BJ (cell line): ENCODE measurements at regions not wholly inside any gene's neighbourhood (a gene's known extent, or its start where the extent isn't known, plus 50 kb on each side); places are given as distances from the start of the nearest gene placed in this dataset.

Source experiments
- CTCF ChIA-PET: fragments of 350-600 bp; formaldehyde crosslinking; extraction: SDS; loops from one replicate; lab custom pipeline; 2021; ENCODE audit warnings: antibody characterized with exemption, inconsistent platforms; lab: Yijun Ruan, JAX
- POLR2A ChIA-PET: fragments of 300-600 bp; sonication (Branson Sonifier 250); formaldehyde crosslinking; extraction: SDS; loops from one replicate; lab custom pipeline; 2021; ENCODE audit warnings: antibody characterized with exemption; lab: Charles Lee
- DNase-seq: peaks from one replicate; pipeline ENCODE4 v3.0.0-alpha.2; 2011; ENCODE audit warnings: low read depth
- H3K27me3 ChIP-seq: 2 replicates; pipeline ENCODE4 v1.6.0; 2011; ENCODE audit warnings: low read length; ENCODE audit not compliant: control insufficient read depth, insufficient read depth
- H3K36me3 ChIP-seq: 2 replicates; pipeline ENCODE4 v1.5.1; 2011; ENCODE audit warnings: low read length; ENCODE audit not compliant: control insufficient read depth, insufficient read depth
- H3K4me3 ChIP-seq: 2 replicates; pipeline ENCODE4 v1.5.1; 2011; ENCODE audit warnings: low read depth, mild to moderate bottlenecking, control low read depth, low read length
- CTCF ChIP-seq: IDR thresholded peaks from 2 replicates; pipeline ENCODE4 v1.5.1; 2011; ENCODE audit warnings: low read depth, mild to moderate bottlenecking, control low read depth, inconsistent platforms, low read length, moderate library complexity; ENCODE audit not compliant: insufficient read depth

GRCh38 chr6:34638834-34639736 is 57.5 kb downstream of the ILRUN start:
- POLR2A ChIA-PET = no interaction called here

DNA sequence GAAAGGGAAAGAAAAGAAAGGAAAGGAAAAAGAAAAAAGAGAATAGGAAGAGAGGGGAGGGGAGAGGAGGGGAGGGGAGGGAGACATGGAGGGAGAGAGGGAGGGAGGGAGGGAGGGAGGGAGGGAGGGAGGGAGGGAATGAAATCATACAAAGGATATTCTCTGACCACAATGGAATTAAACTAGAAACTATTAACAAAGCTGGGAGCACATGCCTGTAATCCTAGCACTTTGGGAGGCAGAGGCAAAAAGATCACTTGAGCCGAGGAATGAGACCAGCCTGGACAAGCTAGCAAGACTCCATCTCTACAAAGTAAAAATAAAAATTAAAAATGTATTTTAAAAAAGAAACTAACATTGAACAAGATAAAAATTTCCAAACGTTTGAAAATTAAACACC is 62.8 kb downstream of the ILRUN start:
- no peak for DNase-seq
- ChIA-PET POLR2A (no interaction called here), CTCF (interaction anchor here (1.0 kb wide), 1 partner anchor 18 kb away, joined by 3 read pairs; no protein-coding TSS in a partner anchor)
- Histone ChIP-seq H3K36me3 (0 out of 2 replicates have a peak, but pooled peaks cover 2% of the 10 kb centered on the region), H3K4me3 (no peak overlapping the region), H3K27me3 (no peaks in the 10 kb centered on the region)
- no peak for TF ChIP-seq CTCF

More at GRCh38 chr6:34638834-34639736, 57.5 kb downstream of the ILRUN start:
- CTCF ChIA-PET = interaction anchor here (1.1 to 1.6 kb wide), 2 partner anchors 8 to 10 kb away, joined by 3 read pairs; no protein-coding TSS in a partner anchor
- DNase-seq = no peak
- no peaks in the 10 kb centered on the region for H3K27me3 ChIP-seq
- H3K4me3 ChIP-seq = no peak overlapping the region
- H3K36me3 ChIP-seq = peaks cover 2% of the 10 kb centered on the region; the same call in 1 of the 2 replicates
- no peak for TF ChIP-seq CTCF

GRCh38 chr6:34633256-34633655 is 63.3 kb downstream of the ILRUN start:
- ChIA-PET CTCF (interaction anchor here (1.0 kb wide), 1 partner anchor 19 kb away, joined by 3 read pairs; no protein-coding TSS in a partner anchor), POLR2A (no interaction called here)

DNA sequence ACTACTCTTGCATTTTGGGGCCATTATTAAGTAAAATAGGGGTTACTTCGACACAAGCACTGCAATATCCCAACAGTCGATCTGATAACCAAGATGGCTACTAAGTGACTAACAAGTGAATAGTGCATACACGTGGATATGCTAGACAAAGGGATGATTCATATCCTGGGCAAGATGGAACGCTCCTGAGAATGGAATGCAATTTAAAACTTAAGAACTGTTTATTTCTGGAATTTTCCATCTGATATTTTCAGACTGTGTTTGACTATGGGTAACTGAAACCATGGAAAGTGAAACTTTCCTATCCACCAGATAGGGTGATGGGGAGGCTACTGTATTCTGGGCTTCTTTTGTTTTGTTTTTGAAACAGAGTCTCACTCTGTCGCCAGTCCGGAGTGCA is 66.5 kb downstream of the ILRUN start:
- Histone ChIP-seq H3K27me3 (no peaks in the 10 kb centered on the region), H3K4me3 (no peak overlapping the region), H3K36me3 (no peaks in the 10 kb centered on the region)
- no peak for TF ChIP-seq CTCF
- ChIA-PET POLR2A (no interaction called here), CTCF (no interaction called here)
- DNase-seq = peak; percentile 82

More at GRCh38 chr6:34633256-34633655, 63.3 kb downstream of the ILRUN start:
- no peak overlapping the region for H3K4me3 ChIP-seq
- no peaks in the 10 kb centered on the region for H3K27me3 ChIP-seq
- DNase-seq = no peak
- 0 out of 2 replicates have a peak, but pooled peaks cover 2% of the 10 kb centered on the region for H3K36me3 ChIP-seq
- no peak for TF ChIP-seq CTCF

DNA sequence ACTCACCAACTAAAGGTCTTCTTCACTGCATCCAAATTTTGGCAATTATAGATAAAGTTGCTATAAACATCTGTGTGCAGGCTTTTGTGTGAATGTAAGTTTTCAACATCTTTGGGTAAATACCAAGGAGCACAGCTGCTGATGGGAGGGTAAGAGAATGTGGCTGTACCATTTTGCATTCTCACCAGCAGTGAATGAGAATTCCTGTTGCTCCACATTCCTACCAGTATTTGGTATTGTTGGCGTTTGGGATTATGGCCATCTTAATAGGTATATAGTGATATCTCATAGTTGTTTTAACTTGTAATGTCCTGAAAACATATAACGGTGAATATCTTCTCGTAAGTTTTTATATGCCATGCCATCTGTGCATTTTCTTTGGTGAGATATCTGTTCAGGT is 69.3 kb downstream of the ILRUN start:
- ChIA-PET POLR2A (no interaction called here), CTCF (interaction anchor here (0.7 kb wide), 1 partner anchor 18 kb away, joined by 4 read pairs; no protein-coding TSS in a partner anchor)
- no peaks in the 10 kb centered on the region for H3K36me3 ChIP-seq
- no peak overlapping the region for H3K4me3 ChIP-seq
- TF ChIP-seq CTCF = no peak
- DNase-seq = no peak
- H3K27me3 ChIP-seq = no peaks in the 10 kb centered on the region
